ENCODE measurements at regions not wholly inside any gene's neighbourhood (a gene's known extent, or its start where the extent isn't known, plus 50 kb on each side); places are given as distances from the start of the nearest gene placed in this dataset.

DNA sequence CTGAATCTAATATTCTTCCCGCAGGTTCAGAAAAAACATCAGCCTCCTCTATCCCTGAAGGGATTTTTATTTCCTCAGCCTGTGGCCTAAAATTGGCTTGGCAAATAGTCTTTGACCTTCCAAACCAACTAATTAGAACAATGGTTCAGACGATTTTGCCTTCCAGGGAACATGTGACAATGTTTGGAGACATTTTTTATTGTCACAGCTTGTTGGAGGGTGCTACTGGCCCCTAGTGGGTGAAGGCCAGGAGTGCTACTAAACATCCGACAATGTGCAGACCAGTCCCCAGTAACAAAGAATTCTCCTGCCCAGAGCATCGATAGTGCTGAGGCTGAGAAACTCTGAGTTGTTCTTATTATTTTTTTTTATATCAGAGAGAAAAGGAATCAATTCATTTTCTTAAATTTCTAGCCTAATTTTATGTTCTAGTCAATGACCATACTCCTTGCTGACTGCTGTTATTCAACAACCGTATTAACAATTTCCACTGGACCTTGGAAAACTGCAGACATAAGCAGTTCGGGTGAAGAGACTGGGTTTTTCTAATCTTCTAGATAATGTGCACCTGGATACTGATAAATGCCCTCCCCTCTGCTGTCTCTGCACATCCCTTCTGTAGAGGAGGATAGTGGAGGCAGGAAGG lies 280.7 kb downstream of the LMX1A start:
- TF ChIP-seq POLR2A (IDR thresholded peaks at IDR 0.05; ENCODE audit: low read length) (no peak), MYC (IDR thresholded peaks at IDR 0.05; ENCODE audit: borderline replicate concordance, low read length) (no peak), RAD21 (conservative IDR thresholded peaks at IDR 0.05 in 1 of 2, IDR thresholded peaks at IDR 0.05 in 1 of 2) (peak; percentile 54 to 70), HDAC2 (IDR thresholded peaks at IDR 0.05) (no peak), ZNF302 (CRISPR knock-in tag; IDR thresholded peaks at IDR 0.05) (no peak), KDM5A (IDR thresholded peaks at IDR 0.05) (no peak), NFE2L2 (conservative IDR thresholded peaks at IDR 0.05; ENCODE audit: low read length) (no peak), EP300 (IDR thresholded peaks at IDR 0.05) (no peak), RFX5 (IDR thresholded peaks at IDR 0.05) (no peak)
- TF ChIP-seq, protein P1, sequence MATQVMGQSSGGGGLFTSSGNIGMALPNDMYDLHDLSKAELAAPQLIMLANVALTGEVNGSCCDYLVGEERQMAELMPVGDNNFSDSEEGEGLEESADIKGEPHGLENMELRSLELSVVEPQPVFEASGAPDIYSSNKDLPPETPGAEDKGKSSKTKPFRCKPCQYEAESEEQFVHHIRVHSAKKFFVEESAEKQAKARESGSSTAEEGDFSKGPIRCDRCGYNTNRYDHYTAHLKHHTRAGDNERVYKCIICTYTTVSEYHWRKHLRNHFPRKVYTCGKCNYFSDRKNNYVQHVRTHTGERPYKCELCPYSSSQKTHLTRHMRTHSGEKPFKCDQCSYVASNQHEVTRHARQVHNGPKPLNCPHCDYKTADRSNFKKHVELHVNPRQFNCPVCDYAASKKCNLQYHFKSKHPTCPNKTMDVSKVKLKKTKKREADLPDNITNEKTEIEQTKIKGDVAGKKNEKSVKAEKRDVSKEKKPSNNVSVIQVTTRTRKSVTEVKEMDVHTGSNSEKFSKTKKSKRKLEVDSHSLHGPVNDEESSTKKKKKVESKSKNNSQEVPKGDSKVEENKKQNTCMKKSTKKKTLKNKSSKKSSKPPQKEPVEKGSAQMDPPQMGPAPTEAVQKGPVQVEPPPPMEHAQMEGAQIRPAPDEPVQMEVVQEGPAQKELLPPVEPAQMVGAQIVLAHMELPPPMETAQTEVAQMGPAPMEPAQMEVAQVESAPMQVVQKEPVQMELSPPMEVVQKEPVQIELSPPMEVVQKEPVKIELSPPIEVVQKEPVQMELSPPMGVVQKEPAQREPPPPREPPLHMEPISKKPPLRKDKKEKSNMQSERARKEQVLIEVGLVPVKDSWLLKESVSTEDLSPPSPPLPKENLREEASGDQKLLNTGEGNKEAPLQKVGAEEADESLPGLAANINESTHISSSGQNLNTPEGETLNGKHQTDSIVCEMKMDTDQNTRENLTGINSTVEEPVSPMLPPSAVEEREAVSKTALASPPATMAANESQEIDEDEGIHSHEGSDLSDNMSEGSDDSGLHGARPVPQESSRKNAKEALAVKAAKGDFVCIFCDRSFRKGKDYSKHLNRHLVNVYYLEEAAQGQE (IDR thresholded peaks at IDR 0.05): no peak
- TF ChIP-seq, protein P2, sequence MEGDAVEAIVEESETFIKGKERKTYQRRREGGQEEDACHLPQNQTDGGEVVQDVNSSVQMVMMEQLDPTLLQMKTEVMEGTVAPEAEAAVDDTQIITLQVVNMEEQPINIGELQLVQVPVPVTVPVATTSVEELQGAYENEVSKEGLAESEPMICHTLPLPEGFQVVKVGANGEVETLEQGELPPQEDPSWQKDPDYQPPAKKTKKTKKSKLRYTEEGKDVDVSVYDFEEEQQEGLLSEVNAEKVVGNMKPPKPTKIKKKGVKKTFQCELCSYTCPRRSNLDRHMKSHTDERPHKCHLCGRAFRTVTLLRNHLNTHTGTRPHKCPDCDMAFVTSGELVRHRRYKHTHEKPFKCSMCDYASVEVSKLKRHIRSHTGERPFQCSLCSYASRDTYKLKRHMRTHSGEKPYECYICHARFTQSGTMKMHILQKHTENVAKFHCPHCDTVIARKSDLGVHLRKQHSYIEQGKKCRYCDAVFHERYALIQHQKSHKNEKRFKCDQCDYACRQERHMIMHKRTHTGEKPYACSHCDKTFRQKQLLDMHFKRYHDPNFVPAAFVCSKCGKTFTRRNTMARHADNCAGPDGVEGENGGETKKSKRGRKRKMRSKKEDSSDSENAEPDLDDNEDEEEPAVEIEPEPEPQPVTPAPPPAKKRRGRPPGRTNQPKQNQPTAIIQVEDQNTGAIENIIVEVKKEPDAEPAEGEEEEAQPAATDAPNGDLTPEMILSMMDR (IDR thresholded peaks at IDR 0.05): peak; percentile 52
- TF ChIP-seq, protein P3, sequence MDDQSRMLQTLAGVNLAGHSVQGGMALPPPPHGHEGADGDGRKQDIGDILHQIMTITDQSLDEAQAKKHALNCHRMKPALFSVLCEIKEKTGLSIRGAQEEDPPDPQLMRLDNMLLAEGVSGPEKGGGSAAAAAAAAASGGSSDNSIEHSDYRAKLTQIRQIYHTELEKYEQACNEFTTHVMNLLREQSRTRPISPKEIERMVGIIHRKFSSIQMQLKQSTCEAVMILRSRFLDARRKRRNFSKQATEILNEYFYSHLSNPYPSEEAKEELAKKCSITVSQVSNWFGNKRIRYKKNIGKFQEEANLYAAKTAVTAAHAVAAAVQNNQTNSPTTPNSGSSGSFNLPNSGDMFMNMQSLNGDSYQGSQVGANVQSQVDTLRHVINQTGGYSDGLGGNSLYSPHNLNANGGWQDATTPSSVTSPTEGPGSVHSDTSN (IDR thresholded peaks at IDR 0.05): no peak
